IMR-90 (cell line): ENCODE measurements at regions not wholly inside any gene's neighbourhood (a gene's known extent, or its start where the extent isn't known, plus 50 kb on each side); places are given as distances from the start of the nearest gene placed in this dataset.

Experiments used
- MAFK ChIP-seq: IDR thresholded peaks from 2 replicates; pipeline ENCODE4 v1.6.1; 2012; ENCODE audit warnings: low read depth, low read length, improper control_type of control experiment
- POLR2A ChIP-seq: IDR thresholded peaks from 2 replicates; pipeline ENCODE4 v1.6.1; 2012; ENCODE audit warnings: mild to moderate bottlenecking, low read depth, low read length
- RCOR1 ChIP-seq: IDR thresholded peaks from 2 replicates; pipeline ENCODE4 v1.6.1; 2012; ENCODE audit warnings: mild to moderate bottlenecking, low read length, improper control_type of control experiment; ENCODE audit not compliant: insufficient replicate concordance
- SMC3 ChIP-seq: fragments of 150-350 bp; IDR thresholded peaks from 2 replicates; pipeline ENCODE4 v1.6.1; 2016; ENCODE audit warnings: low read depth, mild to moderate bottlenecking, antibody characterized with exemption, low read length, moderate library complexity
- TF ChIP-seq, protein P1 (sequence below): conservative IDR thresholded peaks from 2 replicates; pipeline ENCODE4 v1.5.1; 2012; ENCODE audit warnings: mild to moderate bottlenecking, low read depth, low read length, improper control_type of control experiment

DNA sequence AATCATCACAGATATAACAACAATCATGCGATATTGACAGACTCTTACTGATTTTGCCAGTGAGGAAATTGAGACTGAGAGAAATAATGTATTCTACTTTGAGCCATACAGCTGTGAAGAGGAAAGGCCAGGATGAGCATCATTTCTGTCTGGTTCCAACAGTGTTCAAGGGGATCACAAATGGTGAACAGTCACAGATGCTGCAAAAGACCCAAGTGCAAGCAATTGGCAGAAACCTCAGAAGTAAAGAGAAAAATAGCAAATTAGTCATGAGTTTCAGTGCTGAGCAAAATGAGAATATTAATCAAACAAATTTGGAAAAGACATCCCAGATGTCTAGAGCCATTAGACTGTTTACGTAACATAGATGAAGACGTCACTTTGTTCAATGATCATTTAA is 114.1 kb downstream of the RAB38 start:
- TF ChIP-seq RCOR1 (no peak), MAFK (no peak), SMC3 (no peak), POLR2A (no peak)
- TF ChIP-seq, protein P1, sequence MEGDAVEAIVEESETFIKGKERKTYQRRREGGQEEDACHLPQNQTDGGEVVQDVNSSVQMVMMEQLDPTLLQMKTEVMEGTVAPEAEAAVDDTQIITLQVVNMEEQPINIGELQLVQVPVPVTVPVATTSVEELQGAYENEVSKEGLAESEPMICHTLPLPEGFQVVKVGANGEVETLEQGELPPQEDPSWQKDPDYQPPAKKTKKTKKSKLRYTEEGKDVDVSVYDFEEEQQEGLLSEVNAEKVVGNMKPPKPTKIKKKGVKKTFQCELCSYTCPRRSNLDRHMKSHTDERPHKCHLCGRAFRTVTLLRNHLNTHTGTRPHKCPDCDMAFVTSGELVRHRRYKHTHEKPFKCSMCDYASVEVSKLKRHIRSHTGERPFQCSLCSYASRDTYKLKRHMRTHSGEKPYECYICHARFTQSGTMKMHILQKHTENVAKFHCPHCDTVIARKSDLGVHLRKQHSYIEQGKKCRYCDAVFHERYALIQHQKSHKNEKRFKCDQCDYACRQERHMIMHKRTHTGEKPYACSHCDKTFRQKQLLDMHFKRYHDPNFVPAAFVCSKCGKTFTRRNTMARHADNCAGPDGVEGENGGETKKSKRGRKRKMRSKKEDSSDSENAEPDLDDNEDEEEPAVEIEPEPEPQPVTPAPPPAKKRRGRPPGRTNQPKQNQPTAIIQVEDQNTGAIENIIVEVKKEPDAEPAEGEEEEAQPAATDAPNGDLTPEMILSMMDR: no peak
